ENCODE measurements at regions not wholly inside any gene's neighbourhood (a gene's known extent, or its start where the extent isn't known, plus 50 kb on each side); places are given as distances from the start of the nearest gene placed in this dataset.

DNA sequence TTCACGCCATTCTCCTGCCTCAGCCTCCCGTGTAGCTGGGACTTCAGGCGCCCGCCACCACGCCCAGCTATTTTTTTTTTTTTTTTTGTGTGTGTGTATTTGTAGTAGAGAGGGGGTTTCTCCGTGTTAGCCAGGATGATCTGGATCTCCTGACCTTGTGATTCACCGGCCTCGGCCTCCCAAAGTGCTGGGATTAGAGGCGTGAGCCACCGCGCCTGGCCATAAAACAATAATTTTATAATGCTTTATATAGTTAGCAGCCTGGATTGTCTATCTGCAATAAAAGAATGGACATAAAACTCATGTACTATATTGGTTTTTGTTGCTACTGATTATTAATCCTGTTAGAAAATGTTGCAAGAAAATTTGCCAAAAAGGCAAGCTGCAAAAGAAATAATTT is 195.9 kb upstream of the BANK1 start:
- ATAC-seq (ENCODE audit: insufficient read depth, low read depth) (no peak), DNase-seq (no peak)
- TF ChIP-seq, protein P1, sequence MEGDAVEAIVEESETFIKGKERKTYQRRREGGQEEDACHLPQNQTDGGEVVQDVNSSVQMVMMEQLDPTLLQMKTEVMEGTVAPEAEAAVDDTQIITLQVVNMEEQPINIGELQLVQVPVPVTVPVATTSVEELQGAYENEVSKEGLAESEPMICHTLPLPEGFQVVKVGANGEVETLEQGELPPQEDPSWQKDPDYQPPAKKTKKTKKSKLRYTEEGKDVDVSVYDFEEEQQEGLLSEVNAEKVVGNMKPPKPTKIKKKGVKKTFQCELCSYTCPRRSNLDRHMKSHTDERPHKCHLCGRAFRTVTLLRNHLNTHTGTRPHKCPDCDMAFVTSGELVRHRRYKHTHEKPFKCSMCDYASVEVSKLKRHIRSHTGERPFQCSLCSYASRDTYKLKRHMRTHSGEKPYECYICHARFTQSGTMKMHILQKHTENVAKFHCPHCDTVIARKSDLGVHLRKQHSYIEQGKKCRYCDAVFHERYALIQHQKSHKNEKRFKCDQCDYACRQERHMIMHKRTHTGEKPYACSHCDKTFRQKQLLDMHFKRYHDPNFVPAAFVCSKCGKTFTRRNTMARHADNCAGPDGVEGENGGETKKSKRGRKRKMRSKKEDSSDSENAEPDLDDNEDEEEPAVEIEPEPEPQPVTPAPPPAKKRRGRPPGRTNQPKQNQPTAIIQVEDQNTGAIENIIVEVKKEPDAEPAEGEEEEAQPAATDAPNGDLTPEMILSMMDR (IDR thresholded peaks at IDR 0.05; ENCODE audit: borderline replicate concordance, extremely low read depth, low read length, poor library complexity, severe bottlenecking), result no peak
- TF ChIP-seq EZH2 (IDR thresholded peaks at IDR 0.05; ENCODE audit: borderline replicate concordance, low read depth, low read length, severe bottlenecking), result no peak
- no peaks in the 10 kb centered on the region for H4K20me1 ChIP-seq (ENCODE audit: insufficient read depth, low read length)
- H3K27ac ChIP-seq (ENCODE audit: low read length), result no peak overlapping the region
- H3K36me3 ChIP-seq (ENCODE audit: insufficient read depth, low read length), result no peaks in the 10 kb centered on the region
- no peak overlapping the region for H3K9ac ChIP-seq (ENCODE audit: low read depth, low read length)
- H3K9me3 ChIP-seq (ENCODE audit: insufficient read depth, low read length, severe bottlenecking), result no peaks in the 10 kb centered on the region
- H2AFZ ChIP-seq (ENCODE audit: low read depth, low read length), result no peak overlapping the region
- no peak overlapping the region for H3K4me2 ChIP-seq (ENCODE audit: insufficient read depth, low read length)
- no peak overlapping the region for H3K4me3 ChIP-seq (ENCODE audit: low read depth in 1 of 2, low read length in 2 of 2)
- H3K4me1 ChIP-seq (ENCODE audit: insufficient read depth, low read length), result no peaks in the 10 kb centered on the region
- H3K27me3 ChIP-seq (ENCODE audit: insufficient read depth, low read length, poor library complexity), result no peaks in the 10 kb centered on the region
- H3K79me2 ChIP-seq (ENCODE audit: insufficient read depth, low read length), result no peaks in the 10 kb centered on the region

DNA sequence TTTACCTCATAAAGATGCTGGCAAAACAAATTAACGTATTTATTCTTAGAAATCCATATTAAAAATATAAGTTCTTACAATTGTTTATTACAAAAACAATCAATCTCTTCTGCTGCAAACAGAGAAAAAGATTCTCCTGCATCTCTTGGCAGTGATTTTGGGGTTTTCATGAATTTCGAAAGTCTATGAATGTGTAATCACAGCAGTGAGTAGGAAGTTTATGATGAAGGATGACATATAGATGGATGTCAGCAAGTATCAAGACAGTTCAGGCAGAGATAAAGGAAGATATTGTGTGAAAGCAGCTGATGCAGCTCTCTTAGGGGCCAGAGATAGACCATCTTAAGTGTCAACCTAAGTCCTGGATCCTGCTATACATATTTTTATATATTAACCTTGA is 196.9 kb upstream of the BANK1 start:
- no peak overlapping the region for H3K4me3 ChIP-seq (ENCODE audit: low read depth in 1 of 2, low read length in 2 of 2)
- H3K9me3 ChIP-seq (ENCODE audit: insufficient read depth, low read length, severe bottlenecking), result no peaks in the 10 kb centered on the region
- TF ChIP-seq, protein P1 (IDR thresholded peaks at IDR 0.05; ENCODE audit: borderline replicate concordance, extremely low read depth, low read length, poor library complexity, severe bottlenecking), result no peak
- no peak for TF ChIP-seq EZH2 (IDR thresholded peaks at IDR 0.05; ENCODE audit: borderline replicate concordance, low read depth, low read length, severe bottlenecking)
- H3K9ac ChIP-seq (ENCODE audit: low read depth, low read length), result no peak overlapping the region
- DNase-seq (no peak), ATAC-seq (ENCODE audit: insufficient read depth, low read depth) (no peak)
- no peaks in the 10 kb centered on the region for H3K4me1 ChIP-seq (ENCODE audit: insufficient read depth, low read length)
- H3K36me3 ChIP-seq (ENCODE audit: insufficient read depth, low read length), result no peaks in the 10 kb centered on the region
- H3K79me2 ChIP-seq (ENCODE audit: insufficient read depth, low read length), result no peaks in the 10 kb centered on the region
- H3K27ac ChIP-seq (ENCODE audit: low read length), result no peak overlapping the region
- H4K20me1 ChIP-seq (ENCODE audit: insufficient read depth, low read length), result no peaks in the 10 kb centered on the region
- no peak overlapping the region for H2AFZ ChIP-seq (ENCODE audit: low read depth, low read length)
- no peaks in the 10 kb centered on the region for H3K27me3 ChIP-seq (ENCODE audit: insufficient read depth, low read length, poor library complexity)
- no peak overlapping the region for H3K4me2 ChIP-seq (ENCODE audit: insufficient read depth, low read length)

DNA sequence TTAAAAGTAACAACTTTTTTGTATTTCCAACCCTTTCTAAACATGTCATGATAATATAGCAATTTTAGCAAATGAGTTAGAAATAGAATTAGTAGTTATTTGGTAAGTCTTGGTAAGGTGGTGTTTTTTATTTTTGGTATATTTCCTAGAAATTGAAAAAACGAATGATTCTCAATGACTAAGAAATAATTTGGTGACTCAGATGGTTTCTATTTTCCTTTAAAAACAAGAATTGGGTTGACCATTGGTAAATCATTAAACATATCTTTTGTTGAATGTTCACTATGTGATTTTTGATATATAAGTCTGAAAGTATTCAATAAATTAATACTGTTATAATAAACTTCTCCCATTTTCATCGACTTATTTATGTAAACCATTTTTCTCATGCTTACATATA is 206.2 kb upstream of the BANK1 start:
- Histone ChIP-seq H3K4me3 (ENCODE audit: low read depth in 1 of 2, low read length in 2 of 2) (no peak overlapping the region), H3K4me2 (ENCODE audit: insufficient read depth, low read length) (no peak overlapping the region), H2AFZ (ENCODE audit: low read depth, low read length) (no peak overlapping the region), H3K27ac (ENCODE audit: low read length) (no peak overlapping the region), H3K9ac (ENCODE audit: low read depth, low read length) (no peak overlapping the region), H3K9me3 (ENCODE audit: insufficient read depth, low read length, severe bottlenecking) (peaks cover 2% of the 10 kb centered on the region), H3K27me3 (ENCODE audit: insufficient read depth, low read length, poor library complexity) (no peaks in the 10 kb centered on the region), H4K20me1 (ENCODE audit: insufficient read depth, low read length) (no peaks in the 10 kb centered on the region), H3K4me1 (ENCODE audit: insufficient read depth, low read length) (no peaks in the 10 kb centered on the region), H3K36me3 (ENCODE audit: insufficient read depth, low read length) (no peaks in the 10 kb centered on the region), H3K79me2 (ENCODE audit: insufficient read depth, low read length) (no peaks in the 10 kb centered on the region)
- DNase-seq, result no peak
- ATAC-seq (ENCODE audit: insufficient read depth, low read depth), result no peak
- TF ChIP-seq, protein P1 (IDR thresholded peaks at IDR 0.05; ENCODE audit: borderline replicate concordance, extremely low read depth, low read length, poor library complexity, severe bottlenecking), result no peak
- TF ChIP-seq EZH2 (IDR thresholded peaks at IDR 0.05; ENCODE audit: borderline replicate concordance, low read depth, low read length, severe bottlenecking), result no peak

DNA sequence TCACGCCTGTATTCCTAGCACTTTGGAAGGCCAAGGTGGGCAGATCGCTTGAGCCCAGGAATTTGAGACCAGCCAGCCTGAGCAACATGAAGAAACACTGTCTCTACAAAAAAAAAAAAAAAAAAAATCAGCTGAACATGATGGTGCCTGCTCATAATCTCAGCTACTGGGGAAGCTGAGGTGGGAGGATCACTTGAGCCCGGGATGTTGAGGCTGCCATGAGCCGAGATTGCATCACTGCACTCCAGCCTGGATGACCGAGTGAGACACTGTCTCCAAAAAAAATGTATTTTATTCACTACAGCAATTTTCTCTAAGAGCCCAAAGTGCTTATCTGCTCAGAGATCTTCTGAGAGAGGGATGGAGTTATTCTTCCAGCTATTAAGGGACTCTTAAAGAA is 215.8 kb upstream of the PPP3CA start:
- Histone ChIP-seq H3K4me1 (ENCODE audit: insufficient read depth, low read length) (no peaks in the 10 kb centered on the region), H3K9ac (ENCODE audit: low read depth, low read length) (no peak overlapping the region), H3K79me2 (ENCODE audit: insufficient read depth, low read length) (no peaks in the 10 kb centered on the region), H3K36me3 (ENCODE audit: insufficient read depth, low read length) (no peaks in the 10 kb centered on the region), H3K4me2 (ENCODE audit: insufficient read depth, low read length) (no peak overlapping the region), H2AFZ (ENCODE audit: low read depth, low read length) (no peak overlapping the region), H3K4me3 (ENCODE audit: low read depth in 1 of 2, low read length in 2 of 2) (no peak overlapping the region), H3K9me3 (ENCODE audit: insufficient read depth, low read length, severe bottlenecking) (no peaks in the 10 kb centered on the region), H3K27ac (ENCODE audit: low read length) (no peak overlapping the region), H4K20me1 (ENCODE audit: insufficient read depth, low read length) (no peaks in the 10 kb centered on the region), H3K27me3 (ENCODE audit: insufficient read depth, low read length, poor library complexity) (no peaks in the 10 kb centered on the region)
- ATAC-seq (ENCODE audit: insufficient read depth, low read depth) (no peak), DNase-seq (no peak)
- TF ChIP-seq, protein P1 (IDR thresholded peaks at IDR 0.05; ENCODE audit: borderline replicate concordance, extremely low read depth, low read length, poor library complexity, severe bottlenecking), result no peak
- no peak for TF ChIP-seq EZH2 (IDR thresholded peaks at IDR 0.05; ENCODE audit: borderline replicate concordance, low read depth, low read length, severe bottlenecking)
